ENCODE measurements at regions not wholly inside any gene's neighbourhood (a gene's known extent, or its start where the extent isn't known, plus 50 kb on each side); places are given as distances from the start of the nearest gene placed in this dataset.

DNA sequence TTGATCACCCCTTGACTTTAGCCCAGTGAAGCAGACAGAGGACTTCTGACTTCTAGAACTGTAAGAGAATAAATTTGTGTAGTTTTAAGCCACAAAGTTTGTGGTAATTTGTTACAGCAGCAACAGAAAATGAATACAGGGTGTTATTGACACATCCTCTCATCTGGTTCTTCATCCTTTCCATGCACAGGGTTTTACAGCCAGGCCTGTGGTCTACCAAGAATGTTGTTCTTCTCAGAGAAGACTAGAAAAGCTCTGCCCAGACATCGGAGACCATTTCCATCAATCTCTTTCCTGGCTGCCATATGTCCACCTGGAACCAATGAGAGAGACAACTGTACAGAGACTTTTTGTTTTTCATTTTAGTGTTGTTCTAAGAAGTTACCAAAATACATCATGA, 308.2 kb upstream of the AMIGO2 start:
- Mint-ChIP-seq H3K27ac (no peak overlapping the region), H3K9me3 (peaks cover 7% of the 10 kb centered on the region), H3K4me1 (peaks cover 37% of the 10 kb centered on the region), H3K36me3 (no peaks in the 10 kb centered on the region), H3K4me3 (no peak overlapping the region), H3K27me3 (ENCODE audit: low read depth) (no peaks in the 10 kb centered on the region)
- ChIA-PET POLR2A (interaction anchor here (0.7 kb wide), 1 partner anchor 928 kb away, joined by 4 read pairs; no protein-coding TSS in a partner anchor), CTCF (interaction anchor here (1.5 kb wide), 1 partner anchor 10 kb away, joined by 9 read pairs; no protein-coding TSS in a partner anchor)
- no peak for DNase-seq (ENCODE audit: low spot score)
- TF ChIP-seq KAT7 (CRISPR knock-in tag; IDR thresholded peaks at IDR 0.05; ENCODE audit: borderline replicate concordance) (no peak), ZNF416 (CRISPR knock-in tag; IDR thresholded peaks at IDR 0.05) (no peak), GRHL2 (CRISPR knock-in tag; IDR thresholded peaks at IDR 0.05; ENCODE audit: insufficient replicate concordance, severe bottlenecking) (no peak), ZNF423 (CRISPR knock-in tag; IDR thresholded peaks at IDR 0.05) (no peak), ESRRA (CRISPR knock-in tag; IDR thresholded peaks at IDR 0.05; ENCODE audit: borderline replicate concordance) (no peak)
- TF ChIP-seq, protein P1, sequence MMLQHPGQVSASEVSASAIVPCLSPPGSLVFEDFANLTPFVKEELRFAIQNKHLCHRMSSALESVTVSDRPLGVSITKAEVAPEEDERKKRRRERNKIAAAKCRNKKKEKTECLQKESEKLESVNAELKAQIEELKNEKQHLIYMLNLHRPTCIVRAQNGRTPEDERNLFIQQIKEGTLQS (CRISPR knock-in tag; conservative IDR thresholded peaks at IDR 0.05) = no peak
- TF ChIP-seq, protein P2, sequence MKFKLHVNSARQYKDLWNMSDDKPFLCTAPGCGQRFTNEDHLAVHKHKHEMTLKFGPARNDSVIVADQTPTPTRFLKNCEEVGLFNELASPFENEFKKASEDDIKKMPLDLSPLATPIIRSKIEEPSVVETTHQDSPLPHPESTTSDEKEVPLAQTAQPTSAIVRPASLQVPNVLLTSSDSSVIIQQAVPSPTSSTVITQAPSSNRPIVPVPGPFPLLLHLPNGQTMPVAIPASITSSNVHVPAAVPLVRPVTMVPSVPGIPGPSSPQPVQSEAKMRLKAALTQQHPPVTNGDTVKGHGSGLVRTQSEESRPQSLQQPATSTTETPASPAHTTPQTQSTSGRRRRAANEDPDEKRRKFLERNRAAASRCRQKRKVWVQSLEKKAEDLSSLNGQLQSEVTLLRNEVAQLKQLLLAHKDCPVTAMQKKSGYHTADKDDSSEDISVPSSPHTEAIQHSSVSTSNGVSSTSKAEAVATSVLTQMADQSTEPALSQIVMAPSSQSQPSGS (CRISPR knock-in tag; IDR thresholded peaks at IDR 0.05; ENCODE audit: borderline replicate concordance, low read depth) = no peak
- TF ChIP-seq, protein P3, sequence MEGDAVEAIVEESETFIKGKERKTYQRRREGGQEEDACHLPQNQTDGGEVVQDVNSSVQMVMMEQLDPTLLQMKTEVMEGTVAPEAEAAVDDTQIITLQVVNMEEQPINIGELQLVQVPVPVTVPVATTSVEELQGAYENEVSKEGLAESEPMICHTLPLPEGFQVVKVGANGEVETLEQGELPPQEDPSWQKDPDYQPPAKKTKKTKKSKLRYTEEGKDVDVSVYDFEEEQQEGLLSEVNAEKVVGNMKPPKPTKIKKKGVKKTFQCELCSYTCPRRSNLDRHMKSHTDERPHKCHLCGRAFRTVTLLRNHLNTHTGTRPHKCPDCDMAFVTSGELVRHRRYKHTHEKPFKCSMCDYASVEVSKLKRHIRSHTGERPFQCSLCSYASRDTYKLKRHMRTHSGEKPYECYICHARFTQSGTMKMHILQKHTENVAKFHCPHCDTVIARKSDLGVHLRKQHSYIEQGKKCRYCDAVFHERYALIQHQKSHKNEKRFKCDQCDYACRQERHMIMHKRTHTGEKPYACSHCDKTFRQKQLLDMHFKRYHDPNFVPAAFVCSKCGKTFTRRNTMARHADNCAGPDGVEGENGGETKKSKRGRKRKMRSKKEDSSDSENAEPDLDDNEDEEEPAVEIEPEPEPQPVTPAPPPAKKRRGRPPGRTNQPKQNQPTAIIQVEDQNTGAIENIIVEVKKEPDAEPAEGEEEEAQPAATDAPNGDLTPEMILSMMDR (IDR thresholded peaks at IDR 0.05) = no peak
- TF ChIP-seq, protein P4, sequence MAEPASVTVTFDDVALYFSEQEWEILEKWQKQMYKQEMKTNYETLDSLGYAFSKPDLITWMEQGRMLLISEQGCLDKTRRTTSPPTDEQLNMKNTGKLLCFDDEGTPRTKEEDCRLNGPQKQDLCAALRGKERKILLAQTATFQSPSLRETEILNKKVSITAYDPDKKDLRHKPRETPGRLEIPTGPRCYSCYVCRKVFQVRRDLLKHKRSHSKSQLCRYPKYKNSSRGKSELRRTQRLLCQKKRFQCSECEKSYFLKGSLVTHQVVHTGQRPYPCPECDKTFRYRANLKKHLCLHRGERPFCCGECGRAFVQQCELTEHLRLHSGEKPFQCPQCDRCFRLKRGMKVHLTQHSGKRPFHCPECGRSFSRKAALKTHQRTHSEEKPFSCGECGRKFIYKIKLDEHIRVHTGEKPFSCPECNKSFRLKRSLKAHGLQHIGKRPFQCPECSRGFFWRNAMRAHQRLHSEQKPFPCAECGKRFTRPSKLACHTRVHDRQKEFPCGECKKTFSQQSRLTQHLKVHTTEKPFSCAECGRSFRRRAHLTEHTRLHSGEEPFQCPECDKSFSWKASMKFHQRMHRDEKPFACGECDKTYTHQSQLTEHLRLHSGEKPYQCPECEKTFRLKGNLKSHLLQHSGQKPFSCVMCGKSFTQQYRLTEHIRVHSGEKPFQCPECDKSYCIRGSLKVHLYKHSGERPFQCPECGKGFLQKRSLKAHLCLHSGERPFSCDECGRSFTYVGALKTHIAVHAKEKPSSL (CRISPR knock-in tag; conservative IDR thresholded peaks at IDR 0.05) = no peak
- ATAC-seq = no peak

DNA sequence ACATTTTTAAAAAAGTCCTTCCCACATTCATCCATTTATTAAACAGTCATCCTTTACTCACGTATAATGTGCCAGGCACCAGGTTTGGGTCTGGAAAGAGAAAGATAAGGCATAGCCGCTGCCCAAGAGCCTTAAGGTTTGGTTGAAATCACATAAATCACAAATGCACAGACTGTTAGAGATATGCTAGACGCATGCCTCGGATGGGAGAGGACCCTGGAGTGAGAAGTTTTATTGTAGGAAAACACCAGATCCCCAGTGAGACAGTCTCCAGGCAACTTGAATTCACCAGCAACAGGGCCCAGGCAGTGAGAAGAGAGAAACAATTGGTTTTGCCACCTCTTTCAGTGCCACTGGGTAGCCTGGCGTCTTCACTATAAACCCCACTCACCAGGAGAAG, 305.9 kb upstream of the AMIGO2 start:
- H3K4me3 Mint-ChIP-seq = no peak overlapping the region
- CTCF ChIA-PET = no interaction called here
- peaks cover 4% of the 10 kb centered on the region; the same call in 1 of the 2 replicates for H3K36me3 Mint-ChIP-seq
- H3K4me1 Mint-ChIP-seq = peaks cover 34% of the 10 kb centered on the region
- peaks cover 15% of the 10 kb centered on the region for H3K9me3 Mint-ChIP-seq
- DNase-seq (ENCODE audit: low spot score) (no peak), ATAC-seq (no peak)
- no peak overlapping the region for H3K27ac Mint-ChIP-seq
- POLR2A ChIA-PET = no interaction called here
- no peaks in the 10 kb centered on the region for H3K27me3 Mint-ChIP-seq (ENCODE audit: low read depth)
- TF ChIP-seq ETV6 (CRISPR knock-in tag; IDR thresholded peaks at IDR 0.05) (no peak), MYBL2 (CRISPR knock-in tag; IDR thresholded peaks at IDR 0.05) (no peak), EMX1 (CRISPR knock-in tag; IDR thresholded peaks at IDR 0.05) (no peak), GABPB1 (CRISPR knock-in tag; IDR thresholded peaks at IDR 0.05) (no peak), TEAD1 (CRISPR knock-in tag; IDR thresholded peaks at IDR 0.05) (no peak), TEAD4 (CRISPR knock-in tag; IDR thresholded peaks at IDR 0.05) (no peak), RELA (CRISPR knock-in tag; IDR thresholded peaks at IDR 0.05; ENCODE audit: borderline replicate concordance) (no peak), CREM (CRISPR knock-in tag; IDR thresholded peaks at IDR 0.05) (no peak)
- TF ChIP-seq, protein P5, sequence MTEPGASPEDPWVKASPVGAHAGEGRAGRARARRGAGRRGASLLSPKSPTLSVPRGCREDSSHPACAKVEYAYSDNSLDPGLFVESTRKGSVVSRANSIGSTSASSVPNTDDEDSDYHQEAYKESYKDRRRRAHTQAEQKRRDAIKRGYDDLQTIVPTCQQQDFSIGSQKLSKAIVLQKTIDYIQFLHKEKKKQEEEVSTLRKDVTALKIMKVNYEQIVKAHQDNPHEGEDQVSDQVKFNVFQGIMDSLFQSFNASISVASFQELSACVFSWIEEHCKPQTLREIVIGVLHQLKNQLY (CRISPR knock-in tag; IDR thresholded peaks at IDR 0.05) = no peak
- TF ChIP-seq, protein P6, sequence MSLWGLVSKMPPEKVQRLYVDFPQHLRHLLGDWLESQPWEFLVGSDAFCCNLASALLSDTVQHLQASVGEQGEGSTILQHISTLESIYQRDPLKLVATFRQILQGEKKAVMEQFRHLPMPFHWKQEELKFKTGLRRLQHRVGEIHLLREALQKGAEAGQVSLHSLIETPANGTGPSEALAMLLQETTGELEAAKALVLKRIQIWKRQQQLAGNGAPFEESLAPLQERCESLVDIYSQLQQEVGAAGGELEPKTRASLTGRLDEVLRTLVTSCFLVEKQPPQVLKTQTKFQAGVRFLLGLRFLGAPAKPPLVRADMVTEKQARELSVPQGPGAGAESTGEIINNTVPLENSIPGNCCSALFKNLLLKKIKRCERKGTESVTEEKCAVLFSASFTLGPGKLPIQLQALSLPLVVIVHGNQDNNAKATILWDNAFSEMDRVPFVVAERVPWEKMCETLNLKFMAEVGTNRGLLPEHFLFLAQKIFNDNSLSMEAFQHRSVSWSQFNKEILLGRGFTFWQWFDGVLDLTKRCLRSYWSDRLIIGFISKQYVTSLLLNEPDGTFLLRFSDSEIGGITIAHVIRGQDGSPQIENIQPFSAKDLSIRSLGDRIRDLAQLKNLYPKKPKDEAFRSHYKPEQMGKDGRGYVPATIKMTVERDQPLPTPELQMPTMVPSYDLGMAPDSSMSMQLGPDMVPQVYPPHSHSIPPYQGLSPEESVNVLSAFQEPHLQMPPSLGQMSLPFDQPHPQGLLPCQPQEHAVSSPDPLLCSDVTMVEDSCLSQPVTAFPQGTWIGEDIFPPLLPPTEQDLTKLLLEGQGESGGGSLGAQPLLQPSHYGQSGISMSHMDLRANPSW (CRISPR knock-in tag; conservative IDR thresholded peaks at IDR 0.05; ENCODE audit: low read depth) = no peak
- TF ChIP-seq, protein P7, sequence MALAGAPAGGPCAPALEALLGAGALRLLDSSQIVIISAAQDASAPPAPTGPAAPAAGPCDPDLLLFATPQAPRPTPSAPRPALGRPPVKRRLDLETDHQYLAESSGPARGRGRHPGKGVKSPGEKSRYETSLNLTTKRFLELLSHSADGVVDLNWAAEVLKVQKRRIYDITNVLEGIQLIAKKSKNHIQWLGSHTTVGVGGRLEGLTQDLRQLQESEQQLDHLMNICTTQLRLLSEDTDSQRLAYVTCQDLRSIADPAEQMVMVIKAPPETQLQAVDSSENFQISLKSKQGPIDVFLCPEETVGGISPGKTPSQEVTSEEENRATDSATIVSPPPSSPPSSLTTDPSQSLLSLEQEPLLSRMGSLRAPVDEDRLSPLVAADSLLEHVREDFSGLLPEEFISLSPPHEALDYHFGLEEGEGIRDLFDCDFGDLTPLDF (CRISPR knock-in tag; IDR thresholded peaks at IDR 0.05) = no peak
- TF ChIP-seq, protein P8, sequence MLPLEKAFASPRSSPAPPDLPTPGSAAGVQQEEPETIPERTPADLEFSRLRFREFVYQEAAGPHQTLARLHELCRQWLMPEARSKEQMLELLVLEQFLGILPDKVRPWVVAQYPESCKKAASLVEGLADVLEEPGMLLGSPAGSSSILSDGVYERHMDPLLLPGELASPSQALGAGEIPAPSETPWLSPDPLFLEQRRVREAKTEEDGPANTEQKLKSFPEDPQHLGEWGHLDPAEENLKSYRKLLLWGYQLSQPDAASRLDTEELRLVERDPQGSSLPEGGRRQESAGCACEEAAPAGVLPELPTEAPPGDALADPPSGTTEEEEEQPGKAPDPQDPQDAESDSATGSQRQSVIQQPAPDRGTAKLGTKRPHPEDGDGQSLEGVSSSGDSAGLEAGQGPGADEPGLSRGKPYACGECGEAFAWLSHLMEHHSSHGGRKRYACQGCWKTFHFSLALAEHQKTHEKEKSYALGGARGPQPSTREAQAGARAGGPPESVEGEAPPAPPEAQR (CRISPR knock-in tag; IDR thresholded peaks at IDR 0.05) = no peak
- TF ChIP-seq, protein P9, sequence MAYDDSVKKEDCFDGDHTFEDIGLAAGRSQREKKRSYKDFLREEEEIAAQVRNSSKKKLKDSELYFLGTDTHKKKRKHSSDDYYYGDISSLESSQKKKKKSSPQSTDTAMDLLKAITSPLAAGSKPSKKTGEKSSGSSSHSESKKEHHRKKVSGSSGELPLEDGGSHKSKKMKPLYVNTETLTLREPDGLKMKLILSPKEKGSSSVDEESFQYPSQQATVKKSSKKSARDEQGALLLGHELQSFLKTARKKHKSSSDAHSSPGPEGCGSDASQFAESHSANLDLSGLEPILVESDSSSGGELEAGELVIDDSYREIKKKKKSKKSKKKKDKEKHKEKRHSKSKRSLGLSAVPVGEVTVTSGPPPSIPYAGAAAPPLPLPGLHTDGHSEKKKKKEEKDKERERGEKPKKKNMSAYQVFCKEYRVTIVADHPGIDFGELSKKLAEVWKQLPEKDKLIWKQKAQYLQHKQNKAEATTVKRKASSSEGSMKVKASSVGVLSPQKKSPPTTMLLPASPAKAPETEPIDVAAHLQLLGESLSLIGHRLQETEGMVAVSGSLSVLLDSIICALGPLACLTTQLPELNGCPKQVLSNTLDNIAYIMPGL (CRISPR knock-in tag; IDR thresholded peaks at IDR 0.05) = no peak

Measured in WTC11 (cell line).